DMS153 treated with DMSO at 0.1 percent for 48 hours (cell line): ENCODE measurements at regions not wholly inside any gene's neighbourhood (a gene's known extent, or its start where the extent isn't known, plus 50 kb on each side); places are given as distances from the start of the nearest gene placed in this dataset.

Source experiments
- DNase-seq: peaks from one replicate; lab custom pipeline; 2025; ENCODE audit not compliant: unreplicated experiment; lab: John Stamatoyannopoulos, UW

DNA sequence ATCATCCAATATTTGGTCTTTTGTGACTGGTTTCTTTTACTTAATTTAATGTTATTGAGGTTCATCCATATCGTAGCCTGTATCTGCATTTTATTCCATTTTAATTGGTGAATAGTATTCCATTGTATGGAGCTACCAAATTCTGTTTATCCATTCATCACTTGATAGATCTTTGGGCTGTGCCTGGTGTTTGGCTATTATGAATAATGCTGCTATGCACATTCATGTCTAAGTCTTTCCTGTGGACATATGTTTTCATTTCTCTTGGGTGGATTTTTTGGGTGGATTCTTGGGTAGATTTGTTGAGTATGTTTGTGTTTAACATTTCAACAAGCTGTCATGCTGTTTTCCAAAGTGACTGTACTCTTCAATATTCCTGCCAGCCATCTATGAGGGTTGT lies 52.5 kb upstream of the NEDD4L start:
- no peak for DNase-seq

DNA sequence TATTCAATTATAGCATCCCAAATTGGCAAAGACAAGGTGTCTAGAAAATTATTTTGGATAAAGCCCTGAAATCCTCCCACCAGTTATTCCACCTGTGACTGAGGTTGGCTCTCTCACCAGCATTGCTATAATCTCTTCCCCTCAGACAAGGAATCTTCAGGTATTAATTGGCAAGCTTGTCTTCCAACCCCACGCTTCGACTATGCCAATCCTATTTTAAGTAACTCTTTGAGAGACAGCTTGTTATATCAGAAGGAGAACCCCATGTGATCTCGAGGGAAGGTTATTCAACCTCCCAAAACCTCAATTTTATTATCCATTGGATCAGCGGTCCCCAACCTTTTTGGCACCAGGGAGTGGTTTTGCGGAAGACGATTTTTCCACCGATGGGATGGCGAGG lies 54.5 kb upstream of the NEDD4L start:
- no peak for DNase-seq

GRCh38 chr18:57984490-57985115 lies 59.4 kb upstream of the NEDD4L start:
- no peak for DNase-seq

GRCh38 chr18:57983965-57984364 lies 60.1 kb upstream of the NEDD4L start:
- DNase-seq: no peak

GRCh38 chr18:57983472-57983871 lies 60.6 kb upstream of the NEDD4L start:
- no peak for DNase-seq

- no peak for DNase-seq
These were observed 61.5 kb upstream of the NEDD4L start for GRCh38 chr18:57982372-57983021.

DNA sequence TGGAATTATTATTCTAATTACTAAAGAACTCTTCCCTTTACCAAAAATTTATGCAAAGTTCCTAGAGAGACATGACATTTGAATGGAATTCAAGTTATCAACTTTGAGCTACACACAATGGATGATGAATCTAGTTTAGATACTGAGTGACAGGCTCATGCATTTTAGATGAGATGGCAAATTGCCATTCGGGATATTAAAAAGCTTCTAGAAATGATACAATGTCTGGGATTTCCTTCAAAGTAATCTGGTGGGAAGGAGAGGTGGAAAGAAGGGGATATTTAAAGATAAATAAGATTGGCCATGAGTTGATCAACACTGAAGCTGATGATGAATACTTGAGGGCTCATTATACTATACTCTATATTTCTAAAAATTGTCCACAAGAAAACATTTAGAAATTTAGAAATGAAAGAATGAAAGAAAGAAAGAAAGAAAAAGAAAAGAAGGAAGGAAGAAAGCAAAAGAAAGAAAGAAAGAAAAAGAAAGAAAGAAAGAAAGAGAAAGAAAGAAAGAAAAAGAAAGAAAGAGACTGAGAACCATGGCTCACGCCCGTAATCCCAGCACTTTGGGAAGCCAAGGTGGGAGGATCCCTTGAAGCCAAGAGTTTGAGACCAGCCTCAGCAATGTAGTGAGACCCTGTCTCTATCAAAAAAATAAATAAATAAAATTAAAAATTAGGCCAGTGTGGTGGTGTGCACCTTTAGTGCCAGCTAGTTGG lies 62.6 kb upstream of the NEDD4L start:
- no peak for DNase-seq

GRCh38 chr18:57980573-57981307 lies 63.3 kb upstream of the NEDD4L start:
- peak; percentile 78 for DNase-seq

DNA sequence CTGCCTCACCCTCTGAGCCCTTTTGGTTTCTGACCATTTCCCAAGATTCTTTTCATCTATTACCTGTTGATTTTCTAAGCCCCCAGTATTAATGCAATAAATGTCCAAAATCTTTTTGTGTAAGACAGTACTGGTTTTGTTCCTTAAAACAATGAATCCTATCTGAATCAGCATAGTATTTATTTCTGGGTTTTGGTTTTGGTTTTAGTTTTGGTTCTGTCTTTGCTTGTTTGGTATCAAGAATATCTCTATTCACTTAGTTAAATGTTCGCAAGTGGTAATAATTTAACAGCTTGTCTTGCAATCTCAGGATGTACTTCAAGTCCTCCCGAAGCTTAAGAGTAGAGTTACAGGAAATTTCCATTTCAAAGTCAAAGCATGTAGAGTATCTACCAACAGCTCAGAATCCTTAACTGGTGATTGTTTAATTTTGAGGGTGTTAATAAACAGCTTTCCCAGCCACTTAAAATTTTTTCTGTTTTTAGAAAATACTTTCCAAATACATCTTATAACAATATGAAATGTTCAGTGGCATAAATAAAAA lies 67.7 kb upstream of the NEDD4L start:
- DNase-seq: no peak

GRCh38 chr18:57975805-57976204 lies 68.2 kb upstream of the NEDD4L start:
- DNase-seq: no peak

GRCh38 chr18:57974585-57975265 lies 69.3 kb upstream of the NEDD4L start:
- DNase-seq: no peak

DNA sequence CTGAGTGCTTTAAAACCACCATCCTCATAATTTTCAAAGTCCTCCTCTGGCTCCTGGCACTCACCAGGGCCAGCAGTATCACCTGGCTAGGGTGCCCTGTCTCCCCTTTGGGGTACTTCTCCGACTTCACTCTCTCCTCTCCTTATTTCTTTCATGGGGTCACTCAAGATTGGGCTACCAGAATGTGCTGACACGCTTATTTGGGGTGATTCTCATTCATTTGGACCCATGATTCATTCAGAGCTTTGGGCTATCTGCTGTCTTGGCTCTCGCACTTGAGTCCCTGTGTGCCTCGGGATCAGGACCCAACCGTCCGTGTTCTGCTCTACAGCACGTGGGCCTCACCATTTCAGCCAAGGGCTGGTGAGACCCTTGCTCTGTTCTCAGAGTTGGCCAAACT lies 70.1 kb upstream of the NEDD4L start:
- DNase-seq: no peak

- no peak for DNase-seq
These were observed 73.5 kb upstream of the NEDD4L start for GRCh38 chr18:57970356-57971095.

- DNase-seq: no peak
These were observed 74.2 kb upstream of the NEDD4L start for GRCh38 chr18:57969824-57970223.

- DNase-seq: no peak
These were observed 78.8 kb upstream of the NEDD4L start for GRCh38 chr18:57965246-57965645.

GRCh38 chr18:57961876-57962505 lies 82.0 kb upstream of the NEDD4L start:
- no peak for DNase-seq

DNA sequence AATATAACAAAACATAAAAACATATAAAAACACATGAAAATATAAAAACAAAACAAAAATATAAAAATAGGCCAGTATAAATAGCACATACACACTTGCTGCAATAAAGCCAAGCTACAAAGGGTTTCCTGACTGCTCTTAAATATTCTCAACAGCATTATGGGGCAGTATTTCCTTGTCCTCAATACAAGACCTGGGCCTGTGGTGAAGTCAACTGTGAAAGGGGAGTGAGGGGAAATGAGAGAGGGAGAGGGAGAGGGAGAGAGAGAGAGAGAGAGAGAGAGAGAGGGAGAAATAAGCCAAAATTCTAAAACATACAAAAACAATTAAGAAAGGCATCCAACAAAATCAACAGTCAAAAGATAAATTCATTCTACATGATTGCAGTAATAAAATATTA lies 82.6 kb upstream of the NEDD4L start:
- no peak for DNase-seq

GRCh38 chr18:57959278-57959677 lies 84.7 kb upstream of the NEDD4L start:
- peak; percentile 38 for DNase-seq

DNA sequence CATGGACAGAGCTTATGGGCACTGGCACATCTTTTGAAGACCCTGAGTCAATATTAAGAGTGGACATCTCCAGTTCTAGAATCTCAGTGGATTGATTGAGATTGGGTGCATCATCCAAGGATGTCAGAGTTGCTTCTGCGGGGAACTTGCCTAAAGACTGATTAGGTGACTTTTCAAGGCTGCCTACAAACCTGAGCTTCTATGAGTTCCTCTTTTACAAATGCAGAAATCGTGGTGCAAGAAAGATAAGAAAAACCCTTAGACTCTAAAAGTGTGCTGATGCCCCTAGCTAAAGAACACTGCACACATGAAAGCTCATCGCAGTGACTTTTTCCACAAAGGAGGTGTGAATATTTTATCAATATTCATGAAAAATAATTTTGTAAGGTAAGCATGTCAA lies 86.8 kb upstream of the NEDD4L start:
- DNase-seq: no peak

DNA sequence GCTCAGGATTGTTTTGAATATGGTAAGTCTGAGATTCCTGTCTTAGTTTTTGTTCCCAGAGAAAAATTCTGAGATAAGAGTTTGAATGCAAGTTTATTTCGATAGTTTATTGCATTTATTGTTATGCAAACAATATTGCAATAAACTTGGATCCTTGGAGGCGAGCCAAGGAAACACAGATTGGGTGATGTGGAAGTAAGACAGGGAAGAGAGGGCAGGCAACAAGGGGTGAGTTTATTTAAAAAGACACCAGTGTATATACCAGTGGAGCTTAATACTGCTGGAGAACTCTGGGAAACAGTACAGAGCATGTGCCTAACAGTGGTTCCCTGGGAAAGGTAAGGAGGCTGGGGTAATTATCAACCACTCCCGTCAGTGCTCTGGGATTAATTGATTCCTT lies 87.5 kb upstream of the NEDD4L start:
- DNase-seq: no peak
